B cell (primary cell): ENCODE measurements at regions not wholly inside any gene's neighbourhood (a gene's known extent, or its start where the extent isn't known, plus 50 kb on each side); places are given as distances from the start of the nearest gene placed in this dataset.

Experiments
- EZH2 ChIP-seq: IDR thresholded peaks from 2 replicates; pipeline ENCODE4 v1.6.1; 2012; ENCODE audit warnings: borderline replicate concordance, low read depth, mild to moderate bottlenecking, moderate library complexity, low read length; ENCODE audit not compliant: insufficient read depth, poor library complexity, severe bottlenecking
- TF ChIP-seq, protein P1 (sequence below): fragments of 200-600 bp; IDR thresholded peaks from one replicate; pipeline ENCODE4 v1.8.0; 2022; ENCODE audit warnings: antibody characterized with exemption, mild to moderate bottlenecking

DNA sequence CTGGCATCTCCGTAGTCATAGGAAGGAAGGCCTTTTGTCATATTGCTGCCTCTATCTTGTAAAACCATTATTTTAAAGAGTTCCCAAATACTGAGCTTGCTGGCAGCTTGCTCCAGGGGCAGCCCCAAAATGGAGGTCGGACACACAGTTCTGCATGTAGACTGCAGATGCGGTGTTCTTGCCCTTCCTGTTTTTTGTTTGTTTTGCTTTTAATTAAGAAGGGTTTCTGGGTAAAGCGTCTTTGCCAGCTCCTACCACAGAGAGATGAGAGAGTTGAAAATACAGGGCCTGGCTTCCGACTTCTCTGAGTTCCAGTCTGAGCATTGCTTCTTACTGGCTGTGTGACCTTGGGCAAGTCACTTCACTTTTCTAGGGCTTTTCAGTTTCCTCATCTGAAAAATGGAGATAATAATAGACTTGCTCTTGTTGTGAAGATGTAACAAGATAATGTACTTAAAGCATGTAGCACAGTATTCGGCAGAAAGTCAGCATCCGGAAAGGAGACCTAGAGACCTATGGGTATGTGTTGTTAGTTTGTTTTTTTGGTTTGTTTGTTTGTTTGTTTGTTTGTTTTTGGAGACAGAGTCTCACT, 67.8 kb upstream of the GSE1 start:
- TF ChIP-seq, protein P1, sequence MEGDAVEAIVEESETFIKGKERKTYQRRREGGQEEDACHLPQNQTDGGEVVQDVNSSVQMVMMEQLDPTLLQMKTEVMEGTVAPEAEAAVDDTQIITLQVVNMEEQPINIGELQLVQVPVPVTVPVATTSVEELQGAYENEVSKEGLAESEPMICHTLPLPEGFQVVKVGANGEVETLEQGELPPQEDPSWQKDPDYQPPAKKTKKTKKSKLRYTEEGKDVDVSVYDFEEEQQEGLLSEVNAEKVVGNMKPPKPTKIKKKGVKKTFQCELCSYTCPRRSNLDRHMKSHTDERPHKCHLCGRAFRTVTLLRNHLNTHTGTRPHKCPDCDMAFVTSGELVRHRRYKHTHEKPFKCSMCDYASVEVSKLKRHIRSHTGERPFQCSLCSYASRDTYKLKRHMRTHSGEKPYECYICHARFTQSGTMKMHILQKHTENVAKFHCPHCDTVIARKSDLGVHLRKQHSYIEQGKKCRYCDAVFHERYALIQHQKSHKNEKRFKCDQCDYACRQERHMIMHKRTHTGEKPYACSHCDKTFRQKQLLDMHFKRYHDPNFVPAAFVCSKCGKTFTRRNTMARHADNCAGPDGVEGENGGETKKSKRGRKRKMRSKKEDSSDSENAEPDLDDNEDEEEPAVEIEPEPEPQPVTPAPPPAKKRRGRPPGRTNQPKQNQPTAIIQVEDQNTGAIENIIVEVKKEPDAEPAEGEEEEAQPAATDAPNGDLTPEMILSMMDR: no peak
- TF ChIP-seq EZH2: no peak
